IMR-90 (cell line): ENCODE measurements at regions not wholly inside any gene's neighbourhood (a gene's known extent, or its start where the extent isn't known, plus 50 kb on each side); places are given as distances from the start of the nearest gene placed in this dataset.

Experiments
- ATAC-seq: fragments of 200-7000 bp; cut with Tn5 transposase; 2 replicates; pipeline ENCODE4 v1.9.1; 2020; ENCODE audit warnings: low read depth, mild to moderate bottlenecking, moderate library complexity
- BruUV-seq: library from RNA; stranded (reverse); fragments of 400-500 nt; replicated peaks from 2 replicates; lab custom pipeline; 2021; lab: Mats Ljungman, UMichigan
- CTCF ChIA-PET: fragments of 300-600 bp; formaldehyde crosslinking; extraction: SDS; loops from one replicate; lab custom pipeline; 2021; ENCODE audit warnings: antibody characterized with exemption; lab: Yijun Ruan, JAX
- POLR2A ChIA-PET: fragments of 300-600 bp; sonication (Branson Sonifier 250); formaldehyde crosslinking; loops from one replicate; lab custom pipeline; 2022; ENCODE audit warnings: antibody characterized with exemption; ENCODE audit not compliant: unreplicated experiment; lab: Charles Lee
- DNase-seq: peaks from one replicate; pipeline ENCODE4 v3.0.0; 2013
- H2AFZ ChIP-seq: replicated peaks from 2 replicates; pipeline ENCODE3; 2013; ENCODE audit warnings: low read length, mild to moderate bottlenecking; ENCODE audit not compliant: poor library complexity
- H2AK5ac ChIP-seq: 2 replicates; pipeline ENCODE4 v1.6.1; 2013; ENCODE audit warnings: low read depth, low read length, inconsistent platforms
- H2AK9ac ChIP-seq: replicated peaks from 2 replicates; pipeline ENCODE3; 2013; ENCODE audit warnings: mild to moderate bottlenecking, low read depth, low read length, moderate library complexity; ENCODE audit not compliant: poor library complexity
- H2BK120ac ChIP-seq: 2 replicates; pipeline ENCODE4 v1.6.1; 2013; ENCODE audit warnings: low read depth, low read length, inconsistent platforms
- H2BK15ac ChIP-seq: 3 replicates; pipeline ENCODE4 v1.6.1; 2013; ENCODE audit warnings: low read depth, low read length, inconsistent platforms
- H2BK20ac ChIP-seq: 2 replicates; pipeline ENCODE4 v1.6.1; 2013; ENCODE audit warnings: low read depth, mild to moderate bottlenecking, inconsistent platforms, low read length, moderate library complexity
- H2BK5ac ChIP-seq: 2 replicates; pipeline ENCODE4 v1.6.1; 2013; ENCODE audit warnings: mild to moderate bottlenecking, low read depth, low read length, inconsistent platforms; ENCODE audit not compliant: poor library complexity, severe bottlenecking
- H3K14ac ChIP-seq: replicated peaks from 2 replicates; pipeline ENCODE4 v1.6.1; 2013; ENCODE audit warnings: low read depth, low read length, inconsistent platforms
- H3K18ac ChIP-seq: 2 replicates; pipeline ENCODE4 v1.6.1; 2013; ENCODE audit warnings: low read depth, low read length, control low read depth
- H3K23ac ChIP-seq: 2 replicates; pipeline ENCODE4 v1.6.1; 2013; ENCODE audit warnings: low read depth, low read length, inconsistent platforms
- H3K27ac ChIP-seq: 2 replicates; pipeline ENCODE4 v1.5.1; 2013; ENCODE audit warnings: mild to moderate bottlenecking, control low read depth, low read length; ENCODE audit not compliant: insufficient read depth
- H3K27me3 ChIP-seq: 2 replicates; pipeline ENCODE4 v1.6.1; 2013; ENCODE audit warnings: low read length; ENCODE audit not compliant: control insufficient read depth, insufficient read depth
- H3K36me3 ChIP-seq: 2 replicates; pipeline ENCODE4 v1.6.1; 2013; ENCODE audit warnings: low read length, mixed read lengths; ENCODE audit not compliant: control insufficient read depth, insufficient read depth
- H3K4ac ChIP-seq: 2 replicates; pipeline ENCODE4 v1.6.1; 2013; ENCODE audit warnings: low read depth, low read length, inconsistent platforms
- H3K4me1 ChIP-seq: 2 replicates; pipeline ENCODE4 v1.6.1; 2013; ENCODE audit warnings: low read length, mixed read lengths; ENCODE audit not compliant: control insufficient read depth, insufficient read depth
- H3K4me2 ChIP-seq: 2 replicates; pipeline ENCODE4 v1.6.1; 2013; ENCODE audit warnings: low read depth, mild to moderate bottlenecking, control low read depth, low read length, moderate library complexity
- H3K4me3 ChIP-seq: 2 replicates; pipeline ENCODE4 v1.5.1; 2013; ENCODE audit warnings: low read depth, mild to moderate bottlenecking, control low read depth, low read length, moderate library complexity; ENCODE audit not compliant: insufficient read depth
- H3K56ac ChIP-seq: 2 replicates; pipeline ENCODE4 v1.6.1; 2013; ENCODE audit warnings: low read length, inconsistent platforms; ENCODE audit not compliant: insufficient read depth; ENCODE audit errors: extremely low read depth
- H3K79me1 ChIP-seq, 2 experiments: 2 replicates each; pipeline ENCODE4 v1.6.1; 2013; ENCODE audit warnings: low read length in 2 of 2, inconsistent platforms in 1 of 2, low read depth in 1 of 2
- H3K9ac ChIP-seq: 2 replicates; pipeline ENCODE4 v1.6.1; 2013; ENCODE audit warnings: low read depth, low read length, control low read depth
- H3K9me1 ChIP-seq: 2 replicates; pipeline ENCODE4 v1.6.1; 2013; ENCODE audit warnings: low read length, inconsistent platforms; ENCODE audit not compliant: insufficient read depth
- H3K9me3 ChIP-seq: 2 replicates; pipeline ENCODE4 v1.6.1; 2013; ENCODE audit warnings: low read length; ENCODE audit not compliant: control insufficient read depth, insufficient read depth
- H4K20me1 ChIP-seq: 2 replicates; pipeline ENCODE4 v1.6.1; 2013; ENCODE audit warnings: low read length, inconsistent platforms; ENCODE audit not compliant: insufficient read depth
- H4K5ac ChIP-seq: 2 replicates; pipeline ENCODE4 v1.6.1; 2013; ENCODE audit warnings: mild to moderate bottlenecking, low read depth, low read length, control low read depth
- H4K8ac ChIP-seq, 2 experiments: 2 replicates each; pipeline ENCODE4 v1.6.1; 2013; ENCODE audit warnings: low read depth in 2 of 2, low read length in 2 of 2, control low read depth in 1 of 2, inconsistent platforms in 1 of 2
- H4K91ac ChIP-seq: 2 replicates; pipeline ENCODE4 v1.6.1; 2013; ENCODE audit warnings: low read depth, low read length, inconsistent platforms; ENCODE audit not compliant: insufficient read depth
- ELK1 ChIP-seq: fragments of 150-350 bp; IDR thresholded peaks from 2 replicates; pipeline ENCODE4 v1.6.1; 2016; ENCODE audit warnings: low read depth, mild to moderate bottlenecking, low read length, moderate library complexity, borderline replicate concordance
- MAFK ChIP-seq: IDR thresholded peaks from 2 replicates; pipeline ENCODE4 v1.6.1; 2012; ENCODE audit warnings: low read depth, low read length, improper control_type of control experiment
- MXI1 ChIP-seq: IDR thresholded peaks from 2 replicates; pipeline ENCODE4 v1.6.1; 2012; ENCODE audit warnings: low read depth, mild to moderate bottlenecking, low read length, moderate library complexity, borderline replicate concordance
- POLR2A ChIP-seq: IDR thresholded peaks from 2 replicates; pipeline ENCODE4 v1.6.1; 2012; ENCODE audit warnings: mild to moderate bottlenecking, low read depth, low read length
- RAD21 ChIP-seq: IDR thresholded peaks from 2 replicates; pipeline ENCODE4 v1.6.1; 2012; ENCODE audit warnings: low read length, improper control_type of control experiment
- SMC3 ChIP-seq: fragments of 150-350 bp; IDR thresholded peaks from 2 replicates; pipeline ENCODE4 v1.6.1; 2016; ENCODE audit warnings: low read depth, mild to moderate bottlenecking, antibody characterized with exemption, low read length, moderate library complexity
- USF2 ChIP-seq: fragments of 150-350 bp; IDR thresholded peaks from 2 replicates; pipeline ENCODE4 v1.6.1; 2017; ENCODE audit warnings: mild to moderate bottlenecking, antibody characterized with exemption, low read length, low read depth
- WGBS, 2 experiments: methylation state at CpG; one replicate each; pipeline versions ENCODE4 v1.1.5 to v1.1.7; 2013; ENCODE audit warnings: missing lambda C conversion rate in 2 of 2; ENCODE audit not compliant: insufficient read length in 1 of 2; ENCODE audit errors: extremely low coverage in 2 of 2; 5-methylcytosine and 5-hydroxymethylcytosine counted together
- dilution Hi-C: fragments of 300-500 bp; cut with HindIII; formaldehyde crosslinking; loops from one replicate; pipeline ENCODE4 v1.14.3; 2018; ENCODE audit warnings: low sequenced_read_pairs; ENCODE audit not compliant: unreplicated experiment
- in situ Hi-C: fragments of 300-500 bp; cut with MboI; formaldehyde crosslinking; loops from 3 replicates; pipeline ENCODE4 v1.14.3; 2019; ENCODE audit warnings: low sequenced_read_pairs, inconsistent platforms, mixed read lengths
- intact Hi-C: fragments of 100-400 bp; cut with micrococcal nuclease; formaldehyde crosslinking; loops from 2 replicates; pipeline ENCODE4 v1.10.0; 2022

GRCh38 chr5:2891781-2892180 lies 140.3 kb upstream of the IRX2 start:
- no peak overlapping the region for H3K4me3 ChIP-seq
- no peak for ATAC-seq
- H3K9ac ChIP-seq, result no peak overlapping the region
- H3K4me2 ChIP-seq, result no peak overlapping the region
- H2AK9ac ChIP-seq, result no peak overlapping the region
- H3K4ac ChIP-seq, result no peak overlapping the region
- H3K27me3 ChIP-seq, result no peaks in the 10 kb centered on the region
- no peaks in the 10 kb centered on the region for H4K20me1 ChIP-seq
- H4K91ac ChIP-seq, result no peak overlapping the region
- intact Hi-C loops, result no loop called here
- H3K36me3 ChIP-seq, result no peaks in the 10 kb centered on the region
- H2BK20ac ChIP-seq, result no peak overlapping the region
- no peak overlapping the region for H4K5ac ChIP-seq
- no peaks in the 10 kb centered on the region for H3K4me1 ChIP-seq
- TF ChIP-seq RAD21 (no peak), SMC3 (no peak), USF2 (no peak), POLR2A (no peak), ELK1 (no peak), MAFK (no peak), MXI1 (no peak)
- no TSS peak for BruUV-seq
- ChIA-PET POLR2A (no interaction called here), CTCF (no interaction called here)
- no peak overlapping the region for H3K23ac ChIP-seq
- peaks cover 54% of the 10 kb centered on the region for H3K9me3 ChIP-seq
- in situ Hi-C loops, result no loop called here
- H3K14ac ChIP-seq, result no peak overlapping the region
- no peak overlapping the region for H3K56ac ChIP-seq
- no peak overlapping the region for H2BK120ac ChIP-seq
- no peaks in the 10 kb centered on the region for H3K79me1 ChIP-seq
- H3K9me1 ChIP-seq, result no peaks in the 10 kb centered on the region
- dilution Hi-C loops, result no loop called here
- DNase-seq, result no peak
- no peak overlapping the region for H2BK15ac ChIP-seq
- H4K8ac ChIP-seq, result no peak overlapping the region
- no peak overlapping the region for H3K27ac ChIP-seq
- H3K18ac ChIP-seq, result no peak overlapping the region
- WGBS, 2 experiments, result no CpG with 5 or more reads among the region's 3 CpGs
- H2AK5ac ChIP-seq, result no peak overlapping the region
- H2AFZ ChIP-seq, result no peak overlapping the region
- H2BK5ac ChIP-seq, result no peak overlapping the region
